ENCODE measurements at regions not wholly inside any gene's neighbourhood (a gene's known extent, or its start where the extent isn't known, plus 50 kb on each side); places are given as distances from the start of the nearest gene placed in this dataset.

DNA sequence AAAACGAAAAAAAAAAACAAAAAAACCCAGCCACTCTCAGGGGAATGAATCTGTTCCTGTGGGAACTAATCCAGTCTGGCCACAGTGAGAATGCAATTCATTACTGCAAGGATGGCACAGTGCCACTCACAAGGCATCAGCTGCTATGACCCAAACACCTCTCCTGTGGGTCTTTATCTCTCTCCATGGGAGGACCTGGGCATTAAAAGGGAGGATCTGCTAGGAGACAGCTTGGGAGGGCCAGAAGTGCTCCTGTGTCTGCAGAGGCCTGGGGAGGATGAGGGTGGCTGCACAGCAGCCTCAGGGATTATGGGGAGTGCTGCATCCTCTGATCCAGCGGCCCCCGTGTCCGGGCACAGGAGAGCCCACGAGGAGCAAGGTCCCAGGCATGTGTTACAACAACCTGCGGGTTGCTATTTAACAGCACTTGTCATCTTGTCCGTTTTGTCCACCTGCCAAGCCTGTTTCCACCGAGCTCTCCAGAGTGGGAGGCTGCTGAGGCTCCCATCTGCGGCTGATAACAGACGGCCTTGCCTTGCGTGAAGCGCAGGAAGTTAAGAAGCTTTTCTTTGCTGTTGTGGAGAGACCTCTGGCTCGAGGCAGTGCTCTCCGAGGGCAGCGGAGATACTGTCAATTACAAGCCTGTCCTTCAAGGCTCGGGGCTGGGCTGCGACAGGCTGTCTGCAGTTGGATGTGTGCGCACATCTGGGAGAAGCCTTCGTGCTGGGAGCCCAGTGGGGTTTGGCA, 97.7 kb downstream of the NXPE2 start:
- dilution Hi-C loops (cut with MboI; ENCODE audit: extremely low pct_ligation_motif_present, low sequenced_read_pairs), result no loop called here
- DNase-seq (ENCODE audit: low read depth, low spot score) (no peak), FAIRE-seq (no peak)
- Histone ChIP-seq H3K4me1 (ENCODE audit: control insufficient read depth, extremely low read depth, insufficient read depth, low read length) (no peaks in the 10 kb centered on the region), H4K20me1 (ENCODE audit: control insufficient read depth, extremely low read depth, insufficient read depth, low read length) (no peaks in the 10 kb centered on the region), H3K9me3 (ENCODE audit: control insufficient read depth, low read depth, low read length) (no peaks in the 10 kb centered on the region), H3K9me1 (ENCODE audit: control insufficient read depth, extremely low read depth, insufficient read depth, low read length) (no peaks in the 10 kb centered on the region), H3K27ac (ENCODE audit: control insufficient read depth, insufficient read depth, low read length) (no peak overlapping the region), H3K27me3 (ENCODE audit: control insufficient read depth, extremely low read depth, insufficient read depth, low read length) (no peaks in the 10 kb centered on the region), H3K9ac (ENCODE audit: control insufficient read depth, extremely low read depth, insufficient read depth, low read length) (no peak overlapping the region), H3K4me2 (ENCODE audit: control insufficient read depth, extremely low read depth, insufficient read depth, low read depth, low read length) (no peak overlapping the region), H2AFZ (ENCODE audit: control insufficient read depth, low read length) (no peak overlapping the region), H3K4me3 (ENCODE audit: control insufficient read depth in 2 of 3, extremely low read depth in 1 of 3, insufficient read depth in 2 of 3, low read depth in 1 of 3, low read length in 3 of 3) (no peak overlapping the region), H3K79me2 (ENCODE audit: control insufficient read depth, insufficient read depth, low read length) (no peaks in the 10 kb centered on the region), H3K36me3 (ENCODE audit: control insufficient read depth in 2 of 2, extremely low read depth in 1 of 2, insufficient read depth in 2 of 2, low read length in 2 of 2) (no peaks in the 10 kb centered on the region)
- TF ChIP-seq EZH2 (IDR thresholded peaks at IDR 0.05; ENCODE audit: low read length), result no peak
- no peak for TF ChIP-seq CTCF (optimal IDR thresholded peaks at IDR 0.05 in 1 of 3, IDR thresholded peaks at IDR 0.05 in 1 of 3, conservative IDR thresholded peaks at IDR 0.05 in 1 of 3; ENCODE audit: extremely low read depth in 1 of 3, insufficient read depth in 2 of 3, low read length in 3 of 3)

DNA sequence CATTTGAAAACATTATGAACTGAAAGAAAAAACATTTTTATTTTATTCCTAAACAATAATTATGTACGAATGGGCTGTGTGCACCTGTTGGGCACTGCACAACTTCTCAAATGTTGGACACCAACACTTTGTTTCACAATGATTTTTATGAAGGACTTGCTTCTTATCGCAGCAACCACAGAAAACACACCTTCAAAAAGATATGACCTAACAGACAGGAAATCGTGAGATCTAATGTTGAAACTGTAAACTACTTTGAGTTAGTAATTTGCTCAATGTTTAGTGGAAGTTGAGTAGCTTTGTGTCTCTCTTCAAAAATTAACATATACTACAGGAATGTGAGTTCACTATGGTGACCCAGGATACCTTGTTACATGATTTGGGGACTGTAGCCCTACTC, 98.6 kb downstream of the NXPE2 start:
- Histone ChIP-seq H3K9me3 (ENCODE audit: control insufficient read depth, low read depth, low read length) (no peaks in the 10 kb centered on the region), H3K9ac (ENCODE audit: control insufficient read depth, extremely low read depth, insufficient read depth, low read length) (no peak overlapping the region), H3K36me3 (ENCODE audit: control insufficient read depth in 2 of 2, extremely low read depth in 1 of 2, insufficient read depth in 2 of 2, low read length in 2 of 2) (no peaks in the 10 kb centered on the region), H3K4me1 (ENCODE audit: control insufficient read depth, extremely low read depth, insufficient read depth, low read length) (no peaks in the 10 kb centered on the region), H3K27ac (ENCODE audit: control insufficient read depth, insufficient read depth, low read length) (no peak overlapping the region), H3K27me3 (ENCODE audit: control insufficient read depth, extremely low read depth, insufficient read depth, low read length) (no peaks in the 10 kb centered on the region), H3K4me2 (ENCODE audit: control insufficient read depth, extremely low read depth, insufficient read depth, low read depth, low read length) (no peak overlapping the region), H3K9me1 (ENCODE audit: control insufficient read depth, extremely low read depth, insufficient read depth, low read length) (no peaks in the 10 kb centered on the region), H3K4me3 (ENCODE audit: control insufficient read depth in 2 of 3, extremely low read depth in 1 of 3, insufficient read depth in 2 of 3, low read depth in 1 of 3, low read length in 3 of 3) (no peak overlapping the region), H4K20me1 (ENCODE audit: control insufficient read depth, extremely low read depth, insufficient read depth, low read length) (no peaks in the 10 kb centered on the region), H3K79me2 (ENCODE audit: control insufficient read depth, insufficient read depth, low read length) (no peaks in the 10 kb centered on the region), H2AFZ (ENCODE audit: control insufficient read depth, low read length) (no peak overlapping the region)
- DNase-seq (ENCODE audit: low read depth, low spot score) (no peak), FAIRE-seq (no peak)
- TF ChIP-seq EZH2 (IDR thresholded peaks at IDR 0.05; ENCODE audit: low read length) (no peak), CTCF (optimal IDR thresholded peaks at IDR 0.05 in 1 of 3, IDR thresholded peaks at IDR 0.05 in 1 of 3, conservative IDR thresholded peaks at IDR 0.05 in 1 of 3; ENCODE audit: extremely low read depth in 1 of 3, insufficient read depth in 2 of 3, low read length in 3 of 3) (no peak)
- dilution Hi-C loops (cut with MboI; ENCODE audit: extremely low pct_ligation_motif_present, low sequenced_read_pairs), result no loop called here

Data from keratinocyte (primary cell).